Central memory CD8-positive, alpha-beta T cell (primary cell): ENCODE measurements at regions not wholly inside any gene's neighbourhood (a gene's known extent, or its start where the extent isn't known, plus 50 kb on each side); places are given as distances from the start of the nearest gene placed in this dataset.

Source experiments
- ATAC-seq: fragments of 150-1000 bp; cut with Tn5 transposase; replicated peaks from 2 replicates; pipeline ENCODE4 v1.10.0; 2022; ENCODE audit warnings: mild to moderate bottlenecking, moderate FRiP score, moderate number of reproducible peaks; ENCODE audit not compliant: poor library complexity, severe bottlenecking; ENCODE audit errors: extremely low read depth
- DNase-seq, 2 donors: peaks; one replicate each; pipeline ENCODE4 v3.0.0; 2021; ENCODE audit warnings: low spot score in 2 of 2
- H3K27ac Mint-ChIP-seq: one replicate; pipeline ENCODE4 v1.8.0; 2022; ENCODE audit warnings: low read depth, mild to moderate bottlenecking, moderate library complexity, mixed read lengths
- H3K27me3 Mint-ChIP-seq: one replicate; pipeline ENCODE4 v1.8.0; 2022; ENCODE audit warnings: mixed read lengths
- H3K36me3 Mint-ChIP-seq: one replicate; pipeline ENCODE4 v1.8.0; 2022; ENCODE audit warnings: mild to moderate bottlenecking, moderate library complexity, mixed read lengths; ENCODE audit not compliant: insufficient read depth
- H3K4me1 Mint-ChIP-seq: one replicate; pipeline ENCODE4 v1.8.0; 2022; ENCODE audit warnings: mixed read lengths
- H3K4me3 Mint-ChIP-seq: one replicate; pipeline ENCODE4 v1.8.0; 2022; ENCODE audit warnings: mild to moderate bottlenecking, moderate library complexity, mixed read lengths
- H3K9me3 Mint-ChIP-seq: one replicate; pipeline ENCODE4 v1.8.0; 2022; ENCODE audit warnings: mixed read lengths

GRCh38 chr11:103547024-103547423 is 437.8 kb downstream of the DYNC2H1 start:
- H3K4me1 Mint-ChIP-seq, result no peaks in the 10 kb centered on the region
- H3K36me3 Mint-ChIP-seq, result no peaks in the 10 kb centered on the region
- H3K4me3 Mint-ChIP-seq, result no peak overlapping the region
- DNase-seq (no peak), ATAC-seq (no peak)
- H3K9me3 Mint-ChIP-seq, result no peaks in the 10 kb centered on the region
- H3K27me3 Mint-ChIP-seq, result no peaks in the 10 kb centered on the region
- H3K27ac Mint-ChIP-seq, result no peak overlapping the region

GRCh38 chr11:103547691-103548090 is 438.5 kb downstream of the DYNC2H1 start:
- Mint-ChIP-seq H3K36me3 (no peaks in the 10 kb centered on the region), H3K4me3 (no peak overlapping the region), H3K27me3 (no peaks in the 10 kb centered on the region), H3K4me1 (no peaks in the 10 kb centered on the region), H3K9me3 (no peaks in the 10 kb centered on the region), H3K27ac (no peak overlapping the region)
- ATAC-seq, result no peak
- DNase-seq, result no peak

GRCh38 chr11:103548838-103549237 is 439.6 kb downstream of the DYNC2H1 start:
- ATAC-seq, result no peak
- no peaks in the 10 kb centered on the region for H3K9me3 Mint-ChIP-seq
- DNase-seq, result no peak
- no peak overlapping the region for H3K4me3 Mint-ChIP-seq
- no peak overlapping the region for H3K27ac Mint-ChIP-seq
- H3K4me1 Mint-ChIP-seq, result no peaks in the 10 kb centered on the region
- no peaks in the 10 kb centered on the region for H3K36me3 Mint-ChIP-seq
- H3K27me3 Mint-ChIP-seq, result no peaks in the 10 kb centered on the region

- H3K36me3 Mint-ChIP-seq, result no peaks in the 10 kb centered on the region
- no peak overlapping the region for H3K27ac Mint-ChIP-seq
- H3K27me3 Mint-ChIP-seq, result no peaks in the 10 kb centered on the region
- H3K4me3 Mint-ChIP-seq, result no peak overlapping the region
- no peaks in the 10 kb centered on the region for H3K4me1 Mint-ChIP-seq
- DNase-seq (no peak), ATAC-seq (no peak)
- H3K9me3 Mint-ChIP-seq, result no peaks in the 10 kb centered on the region
Measured at GRCh38 chr11:103550811-103551210, 441.6 kb downstream of the DYNC2H1 start.

- no peaks in the 10 kb centered on the region for H3K4me1 Mint-ChIP-seq
- H3K4me3 Mint-ChIP-seq, result no peak overlapping the region
- ATAC-seq, result no peak
- DNase-seq, result no peak
- H3K27ac Mint-ChIP-seq, result no peak overlapping the region
- no peaks in the 10 kb centered on the region for H3K36me3 Mint-ChIP-seq
- no peaks in the 10 kb centered on the region for H3K27me3 Mint-ChIP-seq
- no peaks in the 10 kb centered on the region for H3K9me3 Mint-ChIP-seq
Measured at GRCh38 chr11:103552086-103552485, 442.9 kb downstream of the DYNC2H1 start.

GRCh38 chr11:103556171-103556570 is 446.9 kb downstream of the DYNC2H1 start:
- no peak overlapping the region for H3K4me3 Mint-ChIP-seq
- no peaks in the 10 kb centered on the region for H3K4me1 Mint-ChIP-seq
- H3K36me3 Mint-ChIP-seq, result no peaks in the 10 kb centered on the region
- DNase-seq, result no peak
- H3K27ac Mint-ChIP-seq, result no peak overlapping the region
- no peak for ATAC-seq
- H3K9me3 Mint-ChIP-seq, result no peaks in the 10 kb centered on the region
- peaks cover 12% of the 10 kb centered on the region for H3K27me3 Mint-ChIP-seq

GRCh38 chr11:103566116-103566515 is 456.9 kb downstream of the DYNC2H1 start:
- ATAC-seq, result no peak
- no peak overlapping the region for H3K4me3 Mint-ChIP-seq
- H3K36me3 Mint-ChIP-seq, result peaks cover 2% of the 10 kb centered on the region
- DNase-seq, result no peak
- peaks cover 5% of the 10 kb centered on the region for H3K9me3 Mint-ChIP-seq
- H3K4me1 Mint-ChIP-seq, result no peaks in the 10 kb centered on the region
- H3K27ac Mint-ChIP-seq, result no peak overlapping the region
- H3K27me3 Mint-ChIP-seq, result no peaks in the 10 kb centered on the region

GRCh38 chr11:103581760-103582159 is 454.7 kb upstream of the DDI1 start:
- Mint-ChIP-seq H3K9me3 (no peaks in the 10 kb centered on the region), H3K36me3 (no peaks in the 10 kb centered on the region), H3K4me3 (no peak overlapping the region), H3K27me3 (peaks cover 2% of the 10 kb centered on the region), H3K4me1 (no peaks in the 10 kb centered on the region), H3K27ac (no peak overlapping the region)
- DNase-seq (no peak), ATAC-seq (no peak)

- H3K4me3 Mint-ChIP-seq, result no peak overlapping the region
- H3K9me3 Mint-ChIP-seq, result no peaks in the 10 kb centered on the region
- ATAC-seq, result no peak
- H3K4me1 Mint-ChIP-seq, result no peaks in the 10 kb centered on the region
- no peaks in the 10 kb centered on the region for H3K36me3 Mint-ChIP-seq
- no peak for DNase-seq
- H3K27me3 Mint-ChIP-seq, result peaks cover 8% of the 10 kb centered on the region
- H3K27ac Mint-ChIP-seq, result no peak overlapping the region
Measured at GRCh38 chr11:103582351-103582909, 454.0 kb upstream of the DDI1 start.

GRCh38 chr11:103584021-103584420 is 452.4 kb upstream of the DDI1 start:
- peaks cover 22% of the 10 kb centered on the region for H3K27me3 Mint-ChIP-seq
- H3K27ac Mint-ChIP-seq, result no peak overlapping the region
- ATAC-seq (no peak), DNase-seq (no peak)
- H3K4me3 Mint-ChIP-seq, result no peak overlapping the region
- H3K9me3 Mint-ChIP-seq, result no peaks in the 10 kb centered on the region
- H3K36me3 Mint-ChIP-seq, result peaks cover 1% of the 10 kb centered on the region
- H3K4me1 Mint-ChIP-seq, result no peaks in the 10 kb centered on the region

- Mint-ChIP-seq H3K27ac (no peak overlapping the region), H3K36me3 (peaks cover 1% of the 10 kb centered on the region), H3K27me3 (peaks cover 22% of the 10 kb centered on the region), H3K4me1 (no peaks in the 10 kb centered on the region), H3K4me3 (no peak overlapping the region), H3K9me3 (no peaks in the 10 kb centered on the region)
- no peak for ATAC-seq
- no peak for DNase-seq
Measured at GRCh38 chr11:103584720-103585119, 451.7 kb upstream of the DDI1 start.

- Mint-ChIP-seq H3K36me3 (peaks cover 1% of the 10 kb centered on the region), H3K4me3 (no peak overlapping the region), H3K27me3 (peaks cover 22% of the 10 kb centered on the region), H3K4me1 (no peaks in the 10 kb centered on the region), H3K27ac (no peak overlapping the region), H3K9me3 (no peaks in the 10 kb centered on the region)
- DNase-seq (no peak), ATAC-seq (no peak)
Measured at GRCh38 chr11:103585401-103585800, 451.0 kb upstream of the DDI1 start.

- no peak for ATAC-seq
- Mint-ChIP-seq H3K4me1 (no peaks in the 10 kb centered on the region), H3K4me3 (no peak overlapping the region), H3K36me3 (peaks cover 1% of the 10 kb centered on the region), H3K9me3 (no peaks in the 10 kb centered on the region), H3K27me3 (peaks cover 22% of the 10 kb centered on the region), H3K27ac (no peak overlapping the region)
- DNase-seq, result no peak
Measured at GRCh38 chr11:103585911-103586310, 450.5 kb upstream of the DDI1 start.

- ATAC-seq (no peak), DNase-seq (no peak)
- H3K27ac Mint-ChIP-seq, result no peak overlapping the region
- no peak overlapping the region for H3K4me3 Mint-ChIP-seq
- H3K27me3 Mint-ChIP-seq, result peaks cover 22% of the 10 kb centered on the region
- H3K36me3 Mint-ChIP-seq, result peaks cover 1% of the 10 kb centered on the region
- no peaks in the 10 kb centered on the region for H3K9me3 Mint-ChIP-seq
- no peaks in the 10 kb centered on the region for H3K4me1 Mint-ChIP-seq
Measured at GRCh38 chr11:103586756-103587155, 449.7 kb upstream of the DDI1 start.
